IMR-90 (cell line): ENCODE measurements at regions not wholly inside any gene's neighbourhood (a gene's known extent, or its start where the extent isn't known, plus 50 kb on each side); places are given as distances from the start of the nearest gene placed in this dataset.

Experiments
- ATAC-seq: fragments of 200-7000 bp; cut with Tn5 transposase; 2 replicates; pipeline ENCODE4 v1.9.1; 2020; ENCODE audit warnings: low read depth, mild to moderate bottlenecking, moderate library complexity
- BruUV-seq: library from RNA; stranded (reverse); fragments of 400-500 nt; replicated peaks from 2 replicates; lab custom pipeline; 2021; lab: Mats Ljungman, UMichigan
- CTCF ChIA-PET: fragments of 300-600 bp; formaldehyde crosslinking; extraction: SDS; loops from one replicate; lab custom pipeline; 2021; ENCODE audit warnings: antibody characterized with exemption; lab: Yijun Ruan, JAX
- POLR2A ChIA-PET: fragments of 300-600 bp; sonication (Branson Sonifier 250); formaldehyde crosslinking; loops from one replicate; lab custom pipeline; 2022; ENCODE audit warnings: antibody characterized with exemption; ENCODE audit not compliant: unreplicated experiment; lab: Charles Lee
- DNase-seq: peaks from one replicate; pipeline ENCODE4 v3.0.0; 2013
- H2AFZ ChIP-seq: replicated peaks from 2 replicates; pipeline ENCODE3; 2013; ENCODE audit warnings: low read length, mild to moderate bottlenecking; ENCODE audit not compliant: poor library complexity
- H2AK5ac ChIP-seq: 2 replicates; pipeline ENCODE4 v1.6.1; 2013; ENCODE audit warnings: low read depth, low read length, inconsistent platforms
- H2AK9ac ChIP-seq: replicated peaks from 2 replicates; pipeline ENCODE3; 2013; ENCODE audit warnings: mild to moderate bottlenecking, low read depth, low read length, moderate library complexity; ENCODE audit not compliant: poor library complexity
- H2BK120ac ChIP-seq: 2 replicates; pipeline ENCODE4 v1.6.1; 2013; ENCODE audit warnings: low read depth, low read length, inconsistent platforms
- H2BK15ac ChIP-seq: 3 replicates; pipeline ENCODE4 v1.6.1; 2013; ENCODE audit warnings: low read depth, low read length, inconsistent platforms
- H2BK20ac ChIP-seq: 2 replicates; pipeline ENCODE4 v1.6.1; 2013; ENCODE audit warnings: low read depth, mild to moderate bottlenecking, inconsistent platforms, low read length, moderate library complexity
- H2BK5ac ChIP-seq: 2 replicates; pipeline ENCODE4 v1.6.1; 2013; ENCODE audit warnings: mild to moderate bottlenecking, low read depth, low read length, inconsistent platforms; ENCODE audit not compliant: poor library complexity, severe bottlenecking
- H3K14ac ChIP-seq: replicated peaks from 2 replicates; pipeline ENCODE4 v1.6.1; 2013; ENCODE audit warnings: low read depth, low read length, inconsistent platforms
- H3K18ac ChIP-seq: 2 replicates; pipeline ENCODE4 v1.6.1; 2013; ENCODE audit warnings: low read depth, low read length, control low read depth
- H3K23ac ChIP-seq: 2 replicates; pipeline ENCODE4 v1.6.1; 2013; ENCODE audit warnings: low read depth, low read length, inconsistent platforms
- H3K27ac ChIP-seq: 2 replicates; pipeline ENCODE4 v1.5.1; 2013; ENCODE audit warnings: mild to moderate bottlenecking, control low read depth, low read length; ENCODE audit not compliant: insufficient read depth
- H3K27me3 ChIP-seq: 2 replicates; pipeline ENCODE4 v1.6.1; 2013; ENCODE audit warnings: low read length; ENCODE audit not compliant: control insufficient read depth, insufficient read depth
- H3K36me3 ChIP-seq: 2 replicates; pipeline ENCODE4 v1.6.1; 2013; ENCODE audit warnings: low read length, mixed read lengths; ENCODE audit not compliant: control insufficient read depth, insufficient read depth
- H3K4ac ChIP-seq: 2 replicates; pipeline ENCODE4 v1.6.1; 2013; ENCODE audit warnings: low read depth, low read length, inconsistent platforms
- H3K4me1 ChIP-seq: 2 replicates; pipeline ENCODE4 v1.6.1; 2013; ENCODE audit warnings: low read length, mixed read lengths; ENCODE audit not compliant: control insufficient read depth, insufficient read depth
- H3K4me2 ChIP-seq: 2 replicates; pipeline ENCODE4 v1.6.1; 2013; ENCODE audit warnings: low read depth, mild to moderate bottlenecking, control low read depth, low read length, moderate library complexity
- H3K4me3 ChIP-seq: 2 replicates; pipeline ENCODE4 v1.5.1; 2013; ENCODE audit warnings: low read depth, mild to moderate bottlenecking, control low read depth, low read length, moderate library complexity; ENCODE audit not compliant: insufficient read depth
- H3K56ac ChIP-seq: 2 replicates; pipeline ENCODE4 v1.6.1; 2013; ENCODE audit warnings: low read length, inconsistent platforms; ENCODE audit not compliant: insufficient read depth; ENCODE audit errors: extremely low read depth
- H3K79me1 ChIP-seq, 2 experiments: 2 replicates each; pipeline ENCODE4 v1.6.1; 2013; ENCODE audit warnings: low read length in 2 of 2, inconsistent platforms in 1 of 2, low read depth in 1 of 2
- H3K9ac ChIP-seq: 2 replicates; pipeline ENCODE4 v1.6.1; 2013; ENCODE audit warnings: low read depth, low read length, control low read depth
- H3K9me1 ChIP-seq: 2 replicates; pipeline ENCODE4 v1.6.1; 2013; ENCODE audit warnings: low read length, inconsistent platforms; ENCODE audit not compliant: insufficient read depth
- H3K9me3 ChIP-seq: 2 replicates; pipeline ENCODE4 v1.6.1; 2013; ENCODE audit warnings: low read length; ENCODE audit not compliant: control insufficient read depth, insufficient read depth
- H4K20me1 ChIP-seq: 2 replicates; pipeline ENCODE4 v1.6.1; 2013; ENCODE audit warnings: low read length, inconsistent platforms; ENCODE audit not compliant: insufficient read depth
- H4K5ac ChIP-seq: 2 replicates; pipeline ENCODE4 v1.6.1; 2013; ENCODE audit warnings: mild to moderate bottlenecking, low read depth, low read length, control low read depth
- H4K8ac ChIP-seq, 2 experiments: 2 replicates each; pipeline ENCODE4 v1.6.1; 2013; ENCODE audit warnings: low read depth in 2 of 2, low read length in 2 of 2, control low read depth in 1 of 2, inconsistent platforms in 1 of 2
- H4K91ac ChIP-seq: 2 replicates; pipeline ENCODE4 v1.6.1; 2013; ENCODE audit warnings: low read depth, low read length, inconsistent platforms; ENCODE audit not compliant: insufficient read depth
- BHLHE40 ChIP-seq: fragments of 150-350 bp; IDR thresholded peaks from 2 replicates; pipeline ENCODE4 v1.6.1; 2016; ENCODE audit warnings: mild to moderate bottlenecking, low read depth, low read length
- CEBPB ChIP-seq: IDR thresholded peaks from 2 replicates; pipeline ENCODE4 v1.6.1; 2012; ENCODE audit warnings: low read depth, low read length, improper control_type of control experiment
- CHD1 ChIP-seq: IDR thresholded peaks from 2 replicates; pipeline ENCODE4 v1.6.1; 2012; ENCODE audit warnings: low read depth, low read length, improper control_type of control experiment
- CTCF ChIP-seq: conservative IDR thresholded peaks from 2 replicates; pipeline ENCODE4 v1.5.1; 2012; ENCODE audit warnings: mild to moderate bottlenecking, low read depth, low read length, improper control_type of control experiment
- ELK1 ChIP-seq: fragments of 150-350 bp; IDR thresholded peaks from 2 replicates; pipeline ENCODE4 v1.6.1; 2016; ENCODE audit warnings: low read depth, mild to moderate bottlenecking, low read length, moderate library complexity, borderline replicate concordance
- FOS ChIP-seq: fragments of 150-350 bp; IDR thresholded peaks from 2 replicates; pipeline ENCODE4 v1.6.1; 2016; ENCODE audit warnings: low read depth, low read length
- MAFK ChIP-seq: IDR thresholded peaks from 2 replicates; pipeline ENCODE4 v1.6.1; 2012; ENCODE audit warnings: low read depth, low read length, improper control_type of control experiment
- MAZ ChIP-seq: IDR thresholded peaks from 2 replicates; pipeline ENCODE4 v1.6.1; 2012; ENCODE audit warnings: low read depth, mild to moderate bottlenecking, low read length, improper control_type of control experiment, moderate library complexity, borderline replicate concordance
- MXI1 ChIP-seq: IDR thresholded peaks from 2 replicates; pipeline ENCODE4 v1.6.1; 2012; ENCODE audit warnings: low read depth, mild to moderate bottlenecking, low read length, moderate library complexity, borderline replicate concordance
- POLR2A ChIP-seq: IDR thresholded peaks from 2 replicates; pipeline ENCODE4 v1.6.1; 2012; ENCODE audit warnings: mild to moderate bottlenecking, low read depth, low read length
- RAD21 ChIP-seq: IDR thresholded peaks from 2 replicates; pipeline ENCODE4 v1.6.1; 2012; ENCODE audit warnings: low read length, improper control_type of control experiment
- RCOR1 ChIP-seq: IDR thresholded peaks from 2 replicates; pipeline ENCODE4 v1.6.1; 2012; ENCODE audit warnings: mild to moderate bottlenecking, low read length, improper control_type of control experiment; ENCODE audit not compliant: insufficient replicate concordance
- RFX5 ChIP-seq: IDR thresholded peaks from 2 replicates; pipeline ENCODE4 v1.8.0; 2012; ENCODE audit warnings: low read depth, mild to moderate bottlenecking, low read length, moderate library complexity
- SMC3 ChIP-seq: fragments of 150-350 bp; IDR thresholded peaks from 2 replicates; pipeline ENCODE4 v1.6.1; 2016; ENCODE audit warnings: low read depth, mild to moderate bottlenecking, antibody characterized with exemption, low read length, moderate library complexity
- USF2 ChIP-seq: fragments of 150-350 bp; IDR thresholded peaks from 2 replicates; pipeline ENCODE4 v1.6.1; 2017; ENCODE audit warnings: mild to moderate bottlenecking, antibody characterized with exemption, low read length, low read depth
- WGBS, 2 experiments: methylation state at CpG; one replicate each; pipeline versions ENCODE4 v1.1.5 to v1.1.7; 2013; ENCODE audit warnings: missing lambda C conversion rate in 2 of 2; ENCODE audit not compliant: insufficient read length in 1 of 2; ENCODE audit errors: extremely low coverage in 2 of 2; 5-methylcytosine and 5-hydroxymethylcytosine counted together
- dilution Hi-C: fragments of 300-500 bp; cut with HindIII; formaldehyde crosslinking; loops from one replicate; pipeline ENCODE4 v1.14.3; 2018; ENCODE audit warnings: low sequenced_read_pairs; ENCODE audit not compliant: unreplicated experiment
- in situ Hi-C: fragments of 300-500 bp; cut with MboI; formaldehyde crosslinking; loops from 3 replicates; pipeline ENCODE4 v1.14.3; 2019; ENCODE audit warnings: low sequenced_read_pairs, inconsistent platforms, mixed read lengths
- intact Hi-C: fragments of 100-400 bp; cut with micrococcal nuclease; formaldehyde crosslinking; loops from 2 replicates; pipeline ENCODE4 v1.10.0; 2022

GRCh38 chr14:81839056-81839455 is 305.4 kb upstream of the SEL1L start:
- no peak overlapping the region for H4K91ac ChIP-seq
- 29% methylated on average over 1 of the region's 2 CpGs; no CpG with 5 or more reads in 1 of the 2 experiments for WGBS, 2 experiments
- intact Hi-C loops, result no loop called here

More at GRCh38 chr14:81839056-81839455, 305.4 kb upstream of the SEL1L start:
- Histone ChIP-seq H3K4me1 (no peaks in the 10 kb centered on the region), H3K36me3 (no peaks in the 10 kb centered on the region), H3K4me2 (no peak overlapping the region), H2BK15ac (no peak overlapping the region), H4K8ac (no peak overlapping the region), H3K9me3 (peaks cover 22% of the 10 kb centered on the region), H3K23ac (no peak overlapping the region), H2BK5ac (no peak overlapping the region), H4K5ac (no peak overlapping the region), H3K18ac (no peak overlapping the region), H3K9ac (no peak overlapping the region), H3K9me1 (no peaks in the 10 kb centered on the region), H3K14ac (no peak overlapping the region), H3K4me3 (no peak overlapping the region), H3K27ac (no peak overlapping the region), H3K79me1 (no peaks in the 10 kb centered on the region), H2BK120ac (no peak overlapping the region), H2BK20ac (no peak overlapping the region), H2AK9ac (no peak overlapping the region), H2AK5ac (no peak overlapping the region), H2AFZ (no peak overlapping the region), H3K56ac (no peak overlapping the region), H3K4ac (no peak overlapping the region), H4K20me1 (no peaks in the 10 kb centered on the region), H3K27me3 (no peaks in the 10 kb centered on the region)
- POLR2A ChIA-PET, result no interaction called here
- BruUV-seq, result no TSS peak
- TF ChIP-seq RCOR1 (no peak), RAD21 (no peak), ELK1 (no peak), BHLHE40 (no peak), CHD1 (no peak), MAFK (no peak), CEBPB (no peak), MXI1 (no peak), RFX5 (no peak), CTCF (no peak), POLR2A (no peak), SMC3 (no peak), USF2 (no peak), MAZ (no peak), FOS (no peak)
- ATAC-seq (no peak), DNase-seq (no peak)
- dilution Hi-C loops, result no loop called here
- in situ Hi-C loops, result no loop called here
- CTCF ChIA-PET, result no interaction called here
